HG03025 (cell line): ENCODE measurements at regions not wholly inside any gene's neighbourhood (a gene's known extent, or its start where the extent isn't known, plus 50 kb on each side); places are given as distances from the start of the nearest gene placed in this dataset.

Experiments
- ATAC-seq: cut with Tn5 transposase; IDR thresholded peaks from one replicate; pipeline ENCODE4 v1.9.1; 2021; ENCODE audit warnings: mild to moderate bottlenecking, moderate library complexity; ENCODE audit not compliant: unreplicated experiment, low FRiP score

DNA sequence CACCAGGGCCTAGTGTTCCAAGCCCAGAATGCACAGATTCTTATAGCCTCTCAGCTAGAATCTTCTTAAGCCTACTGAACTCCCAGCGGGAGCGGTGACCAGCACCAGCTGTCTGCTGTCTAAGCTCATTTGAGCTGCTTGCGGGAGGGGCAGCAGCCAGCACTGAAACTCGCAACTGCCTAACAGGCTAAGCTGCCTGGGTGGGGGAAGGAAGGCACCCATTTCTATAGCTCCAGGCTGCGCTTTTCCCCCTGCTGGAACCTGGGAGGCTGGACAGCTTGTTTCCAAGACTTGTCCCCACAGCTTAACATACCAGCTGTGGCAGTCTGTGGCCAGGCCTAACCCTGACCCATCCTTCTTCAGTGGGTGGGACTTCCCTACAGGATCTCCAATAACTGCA, 512.9 kb downstream of the EFNA5 start:
- ATAC-seq = no peak

DNA sequence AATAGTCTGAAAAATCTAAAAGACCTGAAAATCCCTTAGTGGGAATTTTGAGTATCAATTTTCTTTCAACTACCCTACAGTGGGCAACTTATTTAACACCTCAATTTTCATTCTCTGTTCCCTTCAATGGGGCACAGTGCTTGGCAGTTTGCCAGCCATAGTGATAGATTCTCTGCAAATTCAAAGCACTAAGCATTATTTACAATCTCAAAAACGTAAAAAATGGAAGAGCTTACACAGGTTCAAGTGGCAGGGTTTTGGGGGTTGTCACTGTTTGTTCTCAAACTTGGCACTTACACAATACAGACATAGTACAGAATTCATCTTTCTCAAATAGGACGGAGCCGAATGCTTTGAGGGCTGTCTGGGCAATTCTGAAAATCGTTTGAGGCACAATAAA, 515.0 kb downstream of the EFNA5 start:
- no peak for ATAC-seq

DNA sequence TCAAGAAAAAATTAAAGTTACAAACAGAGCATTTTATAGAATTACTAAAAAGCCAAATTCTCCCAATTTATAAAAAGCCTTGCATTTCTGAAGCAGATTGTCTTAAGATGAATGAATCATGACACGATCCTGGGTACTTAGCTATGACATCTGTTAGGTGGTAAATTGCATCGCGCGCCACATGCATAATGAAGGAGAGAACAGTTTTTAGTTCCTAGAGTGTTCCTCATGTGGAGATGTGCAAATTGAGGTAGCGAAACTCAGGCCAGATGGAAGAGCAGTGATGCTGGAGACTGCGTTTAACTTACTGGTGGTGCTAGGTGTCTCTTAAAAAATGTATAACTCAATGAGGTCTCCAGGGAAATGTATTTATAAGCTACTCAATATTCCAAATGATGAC, 516.1 kb downstream of the EFNA5 start:
- no peak for ATAC-seq

DNA sequence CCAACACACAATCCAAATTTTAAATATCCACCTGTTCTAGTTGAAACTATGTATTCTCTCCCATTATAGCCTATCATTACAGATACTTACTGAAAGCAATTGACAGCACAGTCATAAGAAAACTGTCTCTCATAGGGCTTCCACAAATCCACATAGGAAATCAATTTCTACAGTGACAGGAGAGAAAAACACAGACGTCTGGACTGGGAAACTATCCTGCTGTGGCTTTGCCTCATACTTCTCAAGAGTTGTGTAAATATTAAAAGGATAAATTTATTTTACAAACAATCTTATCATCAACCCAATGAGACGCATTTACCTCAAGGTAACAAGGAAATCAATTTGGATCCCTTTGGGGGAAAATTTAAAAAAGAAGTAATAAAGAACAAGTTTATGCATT, 517.5 kb downstream of the EFNA5 start:
- ATAC-seq = no peak

DNA sequence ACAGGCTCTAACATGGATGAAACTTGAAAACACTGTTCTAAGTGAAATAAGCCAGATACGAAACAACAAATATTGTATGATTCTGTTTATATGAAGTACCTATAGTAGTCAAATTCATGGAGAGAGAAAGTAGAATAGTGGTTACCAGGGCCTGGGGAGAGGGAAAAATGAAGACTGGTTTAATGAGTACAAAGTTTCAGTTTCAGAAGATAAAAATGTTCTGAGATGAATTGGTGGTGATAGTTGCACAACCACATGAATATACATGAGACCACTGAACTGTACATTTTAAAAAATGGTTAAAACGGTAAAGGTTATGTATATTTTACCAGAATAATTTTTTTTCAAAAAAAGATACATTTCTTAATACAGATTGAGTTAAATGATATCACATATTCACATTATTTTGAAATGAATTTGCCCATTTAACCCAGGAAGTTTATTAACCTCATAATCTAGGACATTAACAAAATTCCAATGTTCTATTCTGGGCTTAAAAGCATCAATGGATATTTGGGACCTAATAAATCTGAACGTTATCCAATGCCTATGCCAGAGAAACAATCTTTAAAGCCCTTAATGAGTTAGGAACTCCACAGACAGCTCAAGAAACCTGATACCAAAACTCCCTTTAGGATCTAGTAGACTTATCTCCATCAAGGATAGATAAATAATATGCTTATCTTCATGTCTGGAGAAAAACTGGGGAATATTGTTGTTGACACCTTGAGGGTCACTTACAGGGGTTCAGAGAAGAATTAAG, 521.3 kb downstream of the EFNA5 start:
- ATAC-seq = no peak

DNA sequence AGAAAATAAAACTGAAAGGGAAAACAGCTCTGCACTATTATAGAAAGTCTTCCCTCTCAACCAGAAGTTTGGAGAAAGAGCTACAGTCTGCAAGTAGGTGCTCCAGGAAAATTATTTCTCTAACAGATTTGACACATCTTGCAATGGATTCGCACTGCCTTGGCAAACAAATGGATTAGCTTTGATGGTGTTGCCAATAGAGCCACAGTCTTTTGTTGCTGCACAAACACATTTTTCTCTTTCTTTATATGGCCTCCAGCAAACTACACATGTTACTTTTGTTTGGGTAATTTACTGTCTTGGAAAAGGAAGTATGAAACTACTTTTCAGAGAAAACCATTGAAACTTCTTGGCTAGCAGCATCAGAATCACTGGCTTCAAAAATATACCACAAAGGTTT, 523.1 kb downstream of the EFNA5 start:
- ATAC-seq = no peak

DNA sequence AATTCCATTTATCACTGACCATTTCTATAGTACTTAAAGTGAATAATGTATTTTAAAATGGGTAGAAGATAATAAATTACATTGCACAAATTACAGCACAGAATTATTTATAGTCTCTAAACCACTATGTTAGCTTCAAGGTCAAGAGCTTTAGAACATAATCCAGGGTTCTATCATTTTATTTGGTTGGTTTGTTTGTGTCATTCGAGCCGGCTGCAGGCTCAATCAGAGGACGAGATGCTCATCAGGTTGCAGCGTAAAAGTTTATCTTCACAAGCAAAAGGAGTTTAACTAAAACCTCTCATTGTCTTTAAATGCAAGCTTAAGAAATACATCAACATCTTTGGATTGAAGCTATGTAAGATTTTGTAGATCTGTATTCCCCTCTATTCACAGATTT, 523.8 kb downstream of the EFNA5 start:
- no peak for ATAC-seq

DNA sequence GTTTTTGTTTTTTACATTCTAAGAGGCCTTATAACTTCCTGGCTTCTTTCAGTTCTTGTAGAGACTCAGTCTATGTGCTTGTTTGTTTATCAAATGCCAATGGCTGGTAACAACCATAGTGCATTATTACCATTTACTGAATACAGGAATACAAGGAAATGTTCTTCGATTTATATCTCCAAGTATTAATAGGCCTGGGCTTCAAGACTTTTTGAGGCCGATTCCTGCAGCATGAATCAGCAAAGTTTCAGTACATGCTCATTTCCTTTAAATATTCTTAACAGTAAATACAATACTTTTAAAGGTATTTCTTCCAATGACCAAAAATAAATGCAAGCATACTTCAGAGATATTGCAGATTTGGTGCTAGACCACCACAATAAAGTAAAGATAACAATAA, 535.3 kb downstream of the EFNA5 start:
- no peak for ATAC-seq

DNA sequence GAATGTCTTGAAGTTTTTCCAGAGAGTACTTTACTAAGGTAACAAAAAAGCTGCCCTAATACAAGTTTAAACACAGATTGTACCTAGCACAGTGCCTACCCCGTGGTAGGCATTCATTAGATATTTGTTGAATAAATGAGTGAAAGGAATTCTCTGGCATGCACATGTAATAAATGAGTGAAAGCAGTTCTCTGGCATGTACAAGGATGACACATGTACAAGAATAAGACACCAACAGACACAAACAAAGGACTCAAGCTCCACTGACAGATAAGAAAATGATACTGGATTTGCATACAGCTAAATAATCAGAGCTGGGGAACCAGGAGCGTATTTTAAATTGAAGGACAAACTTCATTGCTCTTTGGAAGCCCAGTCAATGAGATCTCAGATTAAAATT, 535.8 kb downstream of the EFNA5 start:
- no peak for ATAC-seq

DNA sequence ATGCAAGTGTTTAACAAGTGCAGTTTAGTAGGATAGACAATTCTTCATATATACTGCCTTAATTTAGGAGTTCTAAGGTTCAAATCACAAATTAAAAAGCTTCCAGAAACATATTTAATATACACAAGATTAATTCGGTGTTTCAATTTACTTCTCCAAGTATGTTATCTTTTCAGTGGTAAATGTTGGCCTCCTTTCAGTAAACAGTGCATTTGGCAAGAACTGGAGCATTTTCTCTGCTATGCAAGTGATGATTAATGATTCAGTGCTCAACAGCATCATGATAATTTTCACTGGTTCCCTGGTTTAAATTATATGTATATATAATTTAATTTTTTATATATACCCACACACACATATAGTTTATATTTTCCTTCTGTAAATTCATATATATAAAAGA, 541.7 kb downstream of the EFNA5 start:
- no peak for ATAC-seq

DNA sequence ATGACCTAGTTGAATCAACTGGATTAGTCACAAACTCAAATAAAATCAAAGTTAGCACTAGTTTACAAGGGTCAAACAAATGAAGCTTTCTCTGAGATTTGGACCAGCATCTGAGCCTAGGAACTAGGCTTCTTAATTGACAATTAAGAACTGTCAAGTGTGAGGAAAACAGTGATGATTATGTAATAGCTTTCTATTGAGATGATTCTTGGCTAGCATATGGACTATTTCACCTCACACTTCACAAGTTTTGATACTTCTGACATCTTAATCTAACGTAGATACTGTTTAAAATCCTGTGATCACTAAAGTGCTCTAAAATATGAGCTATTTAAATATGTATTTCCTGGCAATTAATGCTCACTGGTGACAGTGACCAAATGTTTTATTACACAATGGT, 542.9 kb downstream of the EFNA5 start:
- no peak for ATAC-seq

DNA sequence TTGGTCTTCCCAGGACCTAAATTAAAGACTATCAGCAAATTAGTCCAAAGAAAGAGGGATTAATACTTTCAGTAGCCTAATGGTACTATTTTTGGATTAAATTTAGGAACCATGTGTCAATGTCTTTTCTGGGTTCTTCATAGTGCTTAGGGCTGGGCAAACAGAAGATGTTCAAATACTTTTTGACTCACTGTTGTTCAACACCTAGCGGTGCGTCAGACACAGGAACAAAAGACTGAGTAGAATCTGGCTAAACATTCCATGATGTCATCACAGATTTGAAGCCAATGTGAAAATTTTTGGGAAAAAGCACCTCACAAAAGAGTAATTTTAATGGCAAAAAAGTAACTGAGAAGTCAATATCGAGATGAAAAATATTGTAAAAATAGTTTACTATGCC, 544.4 kb downstream of the EFNA5 start:
- ATAC-seq = no peak

DNA sequence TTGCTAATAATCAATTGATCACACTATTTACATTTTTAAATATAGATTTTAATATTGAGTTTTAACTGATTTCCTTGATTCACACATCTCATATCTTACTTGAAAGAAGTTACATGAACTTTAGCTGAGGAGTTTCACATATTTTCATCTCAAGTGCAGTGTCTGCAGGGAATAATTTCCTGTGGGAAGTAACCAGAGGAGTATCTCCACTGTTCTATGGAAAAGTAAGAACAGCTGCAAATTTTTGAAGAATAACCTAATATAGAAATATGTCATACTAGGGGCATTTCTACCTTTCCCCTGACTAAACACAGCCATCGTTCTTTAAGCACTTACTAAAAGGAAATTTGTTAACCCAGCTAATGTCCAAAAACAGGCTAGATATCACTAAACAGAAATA, 546.4 kb downstream of the EFNA5 start:
- ATAC-seq = no peak

DNA sequence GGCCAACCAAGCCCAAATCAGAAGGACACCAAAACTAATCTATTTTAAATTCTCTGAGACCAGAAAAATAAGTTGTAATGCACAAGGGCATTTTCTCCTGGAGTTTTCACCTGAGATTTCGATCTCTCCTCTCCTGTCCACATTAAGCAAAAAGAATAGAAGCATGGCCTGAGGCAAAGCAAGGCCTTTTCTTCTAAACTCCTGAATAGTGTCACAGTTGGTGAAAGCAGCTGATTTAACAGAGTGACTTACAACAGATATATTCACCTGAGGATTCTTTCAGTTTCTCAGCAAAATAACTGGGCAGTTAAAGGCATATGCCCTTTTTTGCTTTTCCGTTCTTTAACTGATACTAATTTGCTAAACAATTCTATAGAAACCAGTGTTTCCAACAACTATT, 547.7 kb downstream of the EFNA5 start:
- no peak for ATAC-seq

DNA sequence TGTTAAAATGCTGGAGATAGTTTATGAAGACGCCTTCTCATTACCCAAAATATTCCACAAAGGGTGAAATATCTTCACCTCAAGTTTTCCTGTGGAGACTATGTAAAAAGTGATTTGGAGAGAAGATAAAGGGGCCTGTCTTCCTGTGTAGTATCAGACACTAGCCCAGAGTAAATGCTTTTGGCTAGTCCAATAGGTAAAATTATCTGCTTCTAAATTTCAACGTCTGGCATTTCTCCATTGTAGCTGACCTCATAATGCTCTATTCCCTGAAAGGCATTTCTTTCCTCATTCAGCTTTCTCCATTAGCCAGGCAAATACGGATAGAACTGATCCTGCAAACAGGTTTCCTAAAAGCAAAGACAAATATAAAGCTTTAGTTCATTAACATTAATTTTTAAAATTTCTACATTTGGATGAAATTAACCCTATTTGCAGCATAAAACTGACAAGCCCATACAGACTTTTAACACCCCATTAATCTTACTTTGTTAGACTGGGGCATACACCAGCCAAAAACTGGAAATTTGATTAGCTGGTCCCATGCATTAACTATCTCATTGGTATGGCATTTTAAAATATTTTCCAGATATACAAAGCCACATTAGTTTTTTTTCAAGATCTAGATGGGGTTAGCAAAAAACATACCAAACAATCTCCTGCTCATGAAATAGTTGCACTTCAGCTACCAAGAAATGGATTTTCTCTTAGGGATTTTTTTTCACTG, 548.8 kb downstream of the EFNA5 start:
- ATAC-seq = no peak

DNA sequence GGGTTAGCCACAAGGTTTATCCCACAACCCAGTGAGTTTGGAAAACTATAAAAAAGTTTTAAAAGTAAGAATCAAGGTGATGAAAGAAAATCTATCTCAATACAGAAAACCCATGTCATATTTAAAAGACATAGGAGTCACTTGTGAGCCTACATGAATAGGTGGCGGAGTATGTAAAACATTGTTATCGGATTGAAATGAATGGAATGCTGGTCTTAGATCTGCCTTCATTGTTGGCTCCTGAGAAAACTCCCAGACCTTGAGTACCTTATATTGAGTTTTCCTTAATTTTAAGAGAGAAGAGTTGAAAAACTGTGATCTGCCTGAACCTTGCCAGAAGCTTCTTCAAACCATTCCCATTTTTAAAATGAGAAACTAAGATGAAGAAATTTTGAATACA, 551.1 kb downstream of the EFNA5 start:
- no peak for ATAC-seq

DNA sequence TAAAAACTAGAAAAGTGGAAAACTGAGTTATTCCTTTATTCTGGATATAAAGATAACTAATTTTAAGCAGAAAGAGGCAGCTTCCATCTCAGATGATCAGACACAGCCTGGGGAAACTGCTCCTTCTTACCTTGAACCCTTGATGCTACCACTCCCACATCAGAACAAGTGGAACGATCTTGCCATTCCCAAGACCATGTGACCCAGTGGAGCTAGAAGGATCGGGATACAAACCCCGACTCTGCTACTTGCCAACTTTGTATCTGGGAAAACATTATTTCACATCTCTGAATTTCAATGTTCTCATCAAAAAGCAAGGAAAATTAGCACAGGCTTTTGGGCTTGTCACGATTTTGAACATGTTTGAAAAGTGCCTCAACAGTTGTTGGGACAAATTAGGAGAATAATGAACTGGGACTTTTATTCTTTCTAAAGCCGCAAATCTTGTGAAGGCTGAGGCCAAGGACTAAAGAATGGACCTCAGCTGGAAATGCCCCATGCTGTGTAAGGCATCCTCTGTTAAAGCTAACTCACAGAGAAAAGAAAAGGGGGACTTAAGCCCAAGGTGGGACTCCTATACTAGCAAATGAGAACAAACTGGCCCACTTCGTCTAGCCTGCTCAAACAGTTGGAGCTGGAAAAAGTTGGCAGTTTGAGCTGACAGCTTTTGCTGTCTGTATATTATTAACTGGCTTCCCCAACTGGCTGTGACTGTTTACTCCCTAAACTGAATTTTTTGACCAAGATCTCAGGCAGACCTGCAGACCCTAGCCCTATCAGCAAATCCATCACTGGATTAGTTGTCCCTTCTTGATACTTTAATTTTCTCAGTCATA, 552.3 kb downstream of the EFNA5 start:
- ATAC-seq = no peak

DNA sequence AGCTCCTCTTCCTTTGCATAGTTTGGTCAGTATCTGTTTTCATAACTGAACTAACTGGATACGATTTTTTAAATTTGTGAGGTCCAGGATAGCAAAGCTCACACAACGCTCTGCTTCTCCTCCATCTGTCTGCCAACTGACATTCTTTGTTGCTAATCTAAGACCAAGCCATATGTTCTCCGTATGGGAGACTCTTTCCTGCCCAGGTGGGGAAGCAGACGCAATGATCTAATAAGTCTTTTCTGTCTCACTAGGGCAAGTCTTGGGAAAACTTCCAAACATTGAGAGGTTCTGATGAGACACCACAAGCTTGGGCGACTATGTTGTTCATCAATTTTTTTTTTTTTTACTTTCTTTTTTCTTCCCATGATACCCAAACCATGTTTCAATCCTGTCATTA, 558.5 kb downstream of the EFNA5 start:
- no peak for ATAC-seq

DNA sequence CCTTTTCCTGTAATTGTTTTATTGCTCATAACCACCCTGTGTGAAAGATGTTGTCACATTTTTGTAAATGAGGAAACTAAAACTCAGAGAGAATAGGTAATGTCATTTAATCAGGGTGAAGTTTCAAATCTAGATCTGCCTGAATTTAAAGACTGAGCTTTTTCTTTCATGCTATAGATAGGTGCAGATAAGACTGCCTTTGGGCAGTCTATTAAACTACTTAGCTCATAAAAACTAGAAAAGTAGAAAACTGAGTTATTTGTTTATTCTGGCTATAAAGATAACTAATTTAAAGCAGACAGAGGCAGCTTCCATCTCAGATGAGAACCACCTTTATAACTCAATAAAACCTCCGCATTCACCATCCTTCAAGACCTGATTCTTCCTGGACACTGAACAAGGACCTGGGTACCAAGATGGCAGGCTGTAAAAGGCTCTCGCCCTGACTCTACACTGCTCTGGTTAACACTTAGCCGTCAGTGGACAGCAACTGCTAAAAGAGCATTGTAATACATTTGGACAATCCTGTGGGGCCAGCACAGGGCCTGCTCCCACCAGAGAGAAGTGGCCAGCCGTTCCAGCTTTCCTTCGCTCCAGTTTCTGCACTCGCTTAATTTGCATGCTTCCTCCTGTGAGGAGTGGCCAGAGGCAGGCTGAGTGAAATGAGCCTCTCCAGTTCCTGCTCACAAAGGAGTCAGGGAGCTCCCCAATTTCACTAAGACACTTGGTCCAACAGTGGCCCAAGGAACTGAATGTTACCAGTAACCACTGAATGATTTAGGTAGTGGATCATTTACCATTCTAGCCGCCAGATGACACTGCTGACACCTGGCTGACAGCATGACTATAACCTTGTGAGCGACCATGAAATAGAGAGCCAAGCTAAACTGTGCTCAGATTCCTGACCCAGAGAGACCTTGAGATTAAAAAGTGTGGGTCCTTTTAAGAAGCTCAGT, 566.4 kb downstream of the EFNA5 start:
- ATAC-seq = no peak

DNA sequence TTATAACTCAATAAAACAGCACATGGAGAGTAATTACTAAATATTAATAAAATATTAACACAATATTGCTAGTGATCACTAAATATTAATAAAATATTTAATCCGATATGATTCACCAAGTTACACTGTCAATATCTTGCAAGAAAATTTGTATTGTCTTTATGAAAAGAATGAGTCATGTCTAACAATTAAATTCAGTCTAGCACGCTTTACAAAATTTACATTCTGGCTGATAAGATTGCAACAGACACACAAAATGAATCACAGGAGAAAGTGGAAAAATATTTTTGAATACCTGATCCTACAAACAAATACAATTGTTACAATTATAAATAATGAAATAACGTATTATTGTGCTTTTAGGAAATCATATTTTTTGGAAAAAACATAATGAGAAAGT, 567.2 kb downstream of the EFNA5 start:
- no peak for ATAC-seq
